Trophoblast cell (in vitro differentiated cells and primary cell): ENCODE measurements at regions not wholly inside any gene's neighbourhood (a gene's known extent, or its start where the extent isn't known, plus 50 kb on each side); places are given as distances from the start of the nearest gene placed in this dataset.

Experiments used
- DNase-seq, 2 donors: peaks; one replicate each; pipeline ENCODE4 v3.0.0-alpha.2; 2016
- H2AFZ ChIP-seq: 2 replicates; pipeline ENCODE4 v1.6.1; 2013; ENCODE audit warnings: low read length, moderate library complexity, mild to moderate bottlenecking; ENCODE audit not compliant: insufficient read depth, poor library complexity
- H2AK5ac ChIP-seq: 2 replicates; pipeline ENCODE4 v1.6.1; 2013; ENCODE audit warnings: mild to moderate bottlenecking, low read length
- H2BK120ac ChIP-seq: 2 replicates; pipeline ENCODE4 v1.6.1; 2013; ENCODE audit warnings: low read length, mild to moderate bottlenecking, moderate library complexity; ENCODE audit not compliant: insufficient read depth, poor library complexity
- H2BK12ac ChIP-seq: 2 replicates; pipeline ENCODE4 v1.6.1; 2013; ENCODE audit warnings: mild to moderate bottlenecking, low read length, moderate library complexity
- H2BK5ac ChIP-seq: 2 replicates; pipeline ENCODE4 v1.6.1; 2013; ENCODE audit warnings: low read length, low read depth, moderate library complexity, mild to moderate bottlenecking; ENCODE audit not compliant: poor library complexity
- H3K14ac ChIP-seq: 2 replicates; pipeline ENCODE4 v1.6.1; 2013; ENCODE audit warnings: mild to moderate bottlenecking, low read length
- H3K18ac ChIP-seq: 2 replicates; pipeline ENCODE4 v1.6.1; 2013; ENCODE audit warnings: mild to moderate bottlenecking, low read length
- H3K23ac ChIP-seq: 2 replicates; pipeline ENCODE4 v1.6.1; 2013; ENCODE audit warnings: low read length
- H3K27ac ChIP-seq: 2 replicates; pipeline ENCODE4 v1.5.1; 2013; ENCODE audit warnings: low read depth, mild to moderate bottlenecking, inconsistent platforms, low read length, moderate library complexity
- H3K27me3 ChIP-seq: 2 replicates; pipeline ENCODE4 v1.6.1; 2013; ENCODE audit warnings: inconsistent platforms, mild to moderate bottlenecking, low read length, moderate library complexity; ENCODE audit not compliant: insufficient read depth
- H3K36me3 ChIP-seq, 2 experiments: 1 replicate in 1 of 2; 2 replicates in 1 of 2; pipeline ENCODE4 v1.6.1; 2013; ENCODE audit warnings: low read length in 2 of 2, mild to moderate bottlenecking in 2 of 2, moderate library complexity in 1 of 2; ENCODE audit not compliant: insufficient read depth in 2 of 2, control insufficient read depth in 1 of 2
- H3K4ac ChIP-seq: 2 replicates; pipeline ENCODE4 v1.6.1; 2013; ENCODE audit warnings: low read depth, mild to moderate bottlenecking, low read length, moderate library complexity
- H3K4me1 ChIP-seq, 2 experiments: 1 replicate in 1 of 2; 2 replicates in 1 of 2; pipeline ENCODE4 v1.6.1; 2013; ENCODE audit warnings: low read length in 2 of 2, mild to moderate bottlenecking in 2 of 2, moderate library complexity in 1 of 2; ENCODE audit not compliant: insufficient read depth in 2 of 2, control insufficient read depth in 1 of 2
- H3K4me2 ChIP-seq: 2 replicates; pipeline ENCODE4 v1.6.1; 2013; ENCODE audit warnings: inconsistent platforms, mild to moderate bottlenecking, low read length, moderate library complexity
- H3K4me3 ChIP-seq: 2 replicates; pipeline ENCODE4 v1.5.1; 2013; ENCODE audit warnings: mild to moderate bottlenecking, low read depth, low read length, inconsistent platforms
- H3K79me1 ChIP-seq: one replicate; pipeline ENCODE4 v1.6.1; 2013; ENCODE audit warnings: low read length
- H3K79me2 ChIP-seq: 2 replicates; pipeline ENCODE4 v1.6.1; 2013; ENCODE audit warnings: low read length, mild to moderate bottlenecking; ENCODE audit not compliant: control insufficient read depth, insufficient read depth, poor library complexity
- H3K9ac ChIP-seq: 2 replicates; pipeline ENCODE4 v1.6.1; 2013; ENCODE audit warnings: mild to moderate bottlenecking, low read length
- H3K9me3 ChIP-seq: 2 replicates; pipeline ENCODE4 v1.6.1; 2013; ENCODE audit warnings: low read depth, mild to moderate bottlenecking, control low read depth, inconsistent platforms, low read length; ENCODE audit not compliant: insufficient read depth
- H4K12ac ChIP-seq: 2 replicates; pipeline ENCODE4 v1.6.1; 2013; ENCODE audit warnings: low read depth, mild to moderate bottlenecking, low read length, moderate library complexity
- H4K8ac ChIP-seq: 2 replicates; pipeline ENCODE4 v1.6.1; 2013; ENCODE audit warnings: low read depth, mild to moderate bottlenecking, low read length, moderate library complexity
- H4K91ac ChIP-seq: one replicate; pipeline ENCODE4 v1.6.1; 2013; ENCODE audit warnings: low read depth, mild to moderate bottlenecking, low read length, moderate library complexity
- WGBS: extraction: QIAGEN DNeasy Blood & Tissue Kit; methylation state at CpG from one replicate; pipeline ENCODE4 v1.1.7; 2013; ENCODE audit warnings: missing lambda C conversion rate; ENCODE audit not compliant: insufficient read length, insufficient coverage; ENCODE audit errors: extremely low coverage; 5-methylcytosine and 5-hydroxymethylcytosine counted together

- H3K4ac ChIP-seq, result no peak overlapping the region
- H2BK120ac ChIP-seq, result no peak overlapping the region
- no peak overlapping the region for H4K91ac ChIP-seq
- DNase-seq, result no peak
- no peak overlapping the region for H4K8ac ChIP-seq
- H3K79me1 ChIP-seq, result peaks cover 2% of the 10 kb centered on the region
- H3K4me3 ChIP-seq, result no peak overlapping the region
- H2BK12ac ChIP-seq, result no peak overlapping the region
- no peaks in the 10 kb centered on the region for H3K9me3 ChIP-seq
- peaks cover 2 to 7% of the 10 kb centered on the region in 2 experiments for H3K4me1 ChIP-seq
- no peak overlapping the region for H3K9ac ChIP-seq
- H3K18ac ChIP-seq, result no peak overlapping the region
- H2AK5ac ChIP-seq, result no peak overlapping the region
- no peaks in the 10 kb centered on the region for H3K79me2 ChIP-seq
- no peak overlapping the region for H3K4me2 ChIP-seq
- no peaks in the 10 kb centered on the region for H3K27me3 ChIP-seq
- no peak overlapping the region for H3K14ac ChIP-seq
- WGBS, result no CpG with 5 or more reads among the region's 4 CpGs
- H2BK5ac ChIP-seq, result no peak overlapping the region
- H2AFZ ChIP-seq, result no peak overlapping the region
- no peak overlapping the region for H3K23ac ChIP-seq
- no peak overlapping the region for H3K27ac ChIP-seq
- no peaks in the 10 kb centered on the region for H3K36me3 ChIP-seq
- no peak overlapping the region for H4K12ac ChIP-seq
Observed at GRCh38 chr10:117609796-117610170, 67.2 kb downstream of the EMX2 start.

DNA sequence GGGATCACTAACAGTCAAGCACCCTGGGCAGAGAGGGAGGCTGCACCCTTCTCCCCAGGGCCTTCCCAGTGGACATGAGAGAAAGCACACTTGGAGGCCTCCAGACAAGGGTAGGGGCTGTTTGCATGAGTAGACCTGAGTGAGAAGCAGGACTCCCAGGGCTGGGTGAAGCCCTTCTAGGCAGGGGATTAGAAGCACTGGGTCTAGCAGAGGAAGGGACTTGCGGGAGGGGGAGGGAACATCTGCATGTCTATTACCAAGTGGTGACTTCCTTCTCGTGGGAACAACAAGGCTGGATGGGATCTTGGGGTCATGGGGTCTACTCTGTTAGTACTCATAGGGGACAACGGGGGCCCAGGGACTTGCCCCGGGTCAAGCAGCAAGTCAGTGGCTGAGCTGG lies 67.8 kb downstream of the EMX2 start:
- Histone ChIP-seq H4K12ac (no peak overlapping the region), H3K4me3 (no peak overlapping the region), H2AK5ac (no peak overlapping the region), H4K8ac (no peak overlapping the region), H3K79me1 (peaks cover 2% of the 10 kb centered on the region), H3K14ac (no peak overlapping the region), H3K4me1 (peaks cover 2 to 7% of the 10 kb centered on the region in 2 experiments), H3K36me3 (no peaks in the 10 kb centered on the region), H3K27ac (no peak overlapping the region), H3K27me3 (no peaks in the 10 kb centered on the region), H2AFZ (no peak overlapping the region), H3K18ac (no peak overlapping the region), H2BK12ac (no peak overlapping the region), H2BK5ac (no peak overlapping the region), H3K23ac (no peak overlapping the region), H4K91ac (no peak overlapping the region), H2BK120ac (no peak overlapping the region), H3K4ac (no peak overlapping the region), H3K9ac (no peak overlapping the region), H3K79me2 (no peaks in the 10 kb centered on the region), H3K9me3 (no peaks in the 10 kb centered on the region), H3K4me2 (no peak overlapping the region)
- DNase-seq, result no peak
- no CpG with 5 or more reads among the region's 4 CpGs for WGBS

DNA sequence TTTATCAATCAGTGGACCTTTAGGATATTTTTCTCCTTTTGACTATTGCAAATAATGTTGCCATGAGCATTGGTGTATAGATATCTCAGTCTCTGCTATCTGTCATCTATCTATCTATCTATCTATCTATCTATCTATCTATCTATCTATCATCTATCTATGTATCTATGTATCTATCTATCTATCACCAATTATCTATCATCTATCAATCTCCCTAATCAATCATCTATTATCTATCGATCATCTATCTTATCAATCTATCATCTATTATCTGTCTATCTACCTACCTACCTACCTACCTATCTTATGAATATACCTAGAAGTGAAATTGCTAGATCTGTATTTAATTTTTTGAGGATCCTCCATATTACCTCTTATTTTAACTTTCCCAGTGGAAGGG lies 69.6 kb downstream of the EMX2 start:
- H3K9me3 ChIP-seq, result no peaks in the 10 kb centered on the region
- peaks cover 2 to 7% of the 10 kb centered on the region in 2 experiments for H3K4me1 ChIP-seq
- peaks cover 2% of the 10 kb centered on the region for H3K79me1 ChIP-seq
- H4K12ac ChIP-seq, result no peak overlapping the region
- H3K4ac ChIP-seq, result no peak overlapping the region
- no peak overlapping the region for H2BK5ac ChIP-seq
- H3K18ac ChIP-seq, result no peak overlapping the region
- WGBS, result 100% methylated on average over 1 of the region's 1 CpG
- H2AFZ ChIP-seq, result no peak overlapping the region
- no peaks in the 10 kb centered on the region for H3K79me2 ChIP-seq
- no peak overlapping the region for H3K14ac ChIP-seq
- no peaks in the 10 kb centered on the region for H3K36me3 ChIP-seq
- no peak overlapping the region for H3K4me3 ChIP-seq
- no peak overlapping the region for H3K4me2 ChIP-seq
- no peak overlapping the region for H2BK12ac ChIP-seq
- no peak overlapping the region for H4K91ac ChIP-seq
- H3K9ac ChIP-seq, result no peak overlapping the region
- H3K27me3 ChIP-seq, result no peaks in the 10 kb centered on the region
- H2AK5ac ChIP-seq, result no peak overlapping the region
- no peak for DNase-seq
- H4K8ac ChIP-seq, result no peak overlapping the region
- H2BK120ac ChIP-seq, result no peak overlapping the region
- H3K23ac ChIP-seq, result no peak overlapping the region
- H3K27ac ChIP-seq, result no peak overlapping the region

DNA sequence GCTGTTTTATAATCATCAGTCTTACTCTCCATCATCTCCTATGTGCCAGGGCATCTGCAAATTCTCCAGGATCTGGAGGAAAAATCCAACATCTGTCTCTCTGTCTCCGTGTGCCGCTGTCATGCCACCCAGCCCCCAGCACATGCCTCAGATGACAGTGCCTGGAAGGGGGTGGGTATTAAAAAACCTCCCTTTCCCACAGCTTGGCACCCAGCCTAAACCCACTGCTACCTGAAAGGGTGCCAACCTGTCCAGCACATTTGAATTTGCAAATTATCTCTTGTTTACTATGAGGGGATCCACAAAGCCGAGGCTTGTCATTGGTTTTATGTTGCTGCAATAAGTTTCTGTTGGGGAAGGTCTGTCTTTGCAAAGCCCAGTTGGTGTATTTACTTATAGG lies 73.1 kb downstream of the EMX2 start:
- no peak overlapping the region for H2BK120ac ChIP-seq
- no peak overlapping the region for H3K4ac ChIP-seq
- H3K27me3 ChIP-seq, result no peaks in the 10 kb centered on the region
- H3K79me1 ChIP-seq, result peaks cover 2% of the 10 kb centered on the region
- no peaks in the 10 kb centered on the region for H3K4me1 ChIP-seq
- no peak overlapping the region for H3K9ac ChIP-seq
- H2BK5ac ChIP-seq, result no peak overlapping the region
- no peak overlapping the region for H3K4me2 ChIP-seq
- H3K23ac ChIP-seq, result no peak overlapping the region
- H3K14ac ChIP-seq, result no peak overlapping the region
- no peaks in the 10 kb centered on the region for H3K79me2 ChIP-seq
- no peaks in the 10 kb centered on the region for H3K9me3 ChIP-seq
- H2AFZ ChIP-seq, result no peak overlapping the region
- no peak overlapping the region for H4K8ac ChIP-seq
- no peak overlapping the region for H4K91ac ChIP-seq
- no peak overlapping the region for H2AK5ac ChIP-seq
- H2BK12ac ChIP-seq, result no peak overlapping the region
- WGBS, result no CpG with 5 or more reads among the region's 3 CpGs
- no peaks in the 10 kb centered on the region for H3K36me3 ChIP-seq
- no peak for DNase-seq
- H3K4me3 ChIP-seq, result no peak overlapping the region
- no peak overlapping the region for H3K18ac ChIP-seq
- H4K12ac ChIP-seq, result no peak overlapping the region
- no peak overlapping the region for H3K27ac ChIP-seq
